GM10248 (cell line): ENCODE measurements at regions not wholly inside any gene's neighbourhood (a gene's known extent, or its start where the extent isn't known, plus 50 kb on each side); places are given as distances from the start of the nearest gene placed in this dataset.

Source experiments
- CTCF ChIA-PET: fragments of 300-600 bp; sonication (Branson Sonifier 250); formaldehyde crosslinking; extraction: SDS; loops from one replicate; lab custom pipeline; 2021; ENCODE audit warnings: antibody characterized with exemption; lab: Yijun Ruan, JAX
- POLR2A ChIA-PET: fragments of 350-650 bp; sonication (Branson Sonifier 250); formaldehyde crosslinking; extraction: SDS; loops from one replicate; lab custom pipeline; 2020; ENCODE audit warnings: antibody characterized with exemption; lab: Yijun Ruan, JAX
- DNase-seq: peaks from one replicate; pipeline ENCODE4 v3.0.0; 2012; ENCODE audit errors: extremely low spot score
- TF ChIP-seq, protein P1 (sequence below): IDR thresholded peaks from 2 replicates; pipeline ENCODE4 v1.5.1; 2012; ENCODE audit warnings: mild to moderate bottlenecking, low read depth; ENCODE audit errors: extremely low read depth, missing control alignments, control extremely low read depth

DNA sequence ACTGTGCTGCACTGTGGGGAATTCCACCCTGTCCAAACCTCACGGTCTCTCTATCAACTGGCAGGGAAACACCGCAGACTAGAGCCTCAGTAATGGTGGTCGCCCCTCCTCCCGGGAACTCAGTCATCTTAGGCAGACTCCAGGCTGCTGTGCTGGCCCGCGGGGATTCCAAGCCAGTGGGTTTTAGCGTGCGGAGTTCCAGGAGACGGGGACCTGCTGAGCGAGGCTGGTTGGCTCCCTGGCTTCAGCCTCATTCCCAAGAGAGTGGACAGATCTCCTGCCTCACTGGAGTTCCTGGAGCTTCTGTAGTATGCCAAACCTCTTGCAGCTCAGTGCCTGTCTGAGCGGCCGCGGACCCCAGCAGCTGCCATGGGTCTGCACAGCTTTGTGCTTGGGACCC, 455.6 kb downstream of the CCDC91 start:
- CTCF ChIA-PET = no interaction called here
- POLR2A ChIA-PET = no interaction called here
- no peak for DNase-seq
- TF ChIP-seq, protein P1, sequence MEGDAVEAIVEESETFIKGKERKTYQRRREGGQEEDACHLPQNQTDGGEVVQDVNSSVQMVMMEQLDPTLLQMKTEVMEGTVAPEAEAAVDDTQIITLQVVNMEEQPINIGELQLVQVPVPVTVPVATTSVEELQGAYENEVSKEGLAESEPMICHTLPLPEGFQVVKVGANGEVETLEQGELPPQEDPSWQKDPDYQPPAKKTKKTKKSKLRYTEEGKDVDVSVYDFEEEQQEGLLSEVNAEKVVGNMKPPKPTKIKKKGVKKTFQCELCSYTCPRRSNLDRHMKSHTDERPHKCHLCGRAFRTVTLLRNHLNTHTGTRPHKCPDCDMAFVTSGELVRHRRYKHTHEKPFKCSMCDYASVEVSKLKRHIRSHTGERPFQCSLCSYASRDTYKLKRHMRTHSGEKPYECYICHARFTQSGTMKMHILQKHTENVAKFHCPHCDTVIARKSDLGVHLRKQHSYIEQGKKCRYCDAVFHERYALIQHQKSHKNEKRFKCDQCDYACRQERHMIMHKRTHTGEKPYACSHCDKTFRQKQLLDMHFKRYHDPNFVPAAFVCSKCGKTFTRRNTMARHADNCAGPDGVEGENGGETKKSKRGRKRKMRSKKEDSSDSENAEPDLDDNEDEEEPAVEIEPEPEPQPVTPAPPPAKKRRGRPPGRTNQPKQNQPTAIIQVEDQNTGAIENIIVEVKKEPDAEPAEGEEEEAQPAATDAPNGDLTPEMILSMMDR = no peak

DNA sequence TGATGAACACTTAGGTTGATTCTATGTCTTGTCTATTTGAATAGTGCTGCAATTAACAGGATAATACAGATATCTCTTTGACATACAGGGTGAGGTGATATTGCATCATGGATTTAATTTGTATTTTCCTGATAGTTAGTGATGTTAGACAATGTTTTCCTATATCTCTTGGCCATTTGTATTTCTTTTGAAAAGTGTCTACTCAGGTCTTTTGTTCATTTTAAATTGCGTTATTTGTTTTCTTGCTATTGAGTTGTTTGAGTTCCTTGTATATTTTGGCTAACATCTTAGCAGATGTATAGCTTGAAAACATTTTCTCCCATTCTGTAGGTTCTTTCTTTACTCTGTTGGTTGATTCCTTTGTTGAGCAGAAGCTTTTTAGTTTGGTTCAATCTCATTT, 460.6 kb downstream of the CCDC91 start:
- no peak for DNase-seq
- POLR2A ChIA-PET = no interaction called here
- TF ChIP-seq, protein P1 = no peak
- CTCF ChIA-PET = no interaction called here

DNA sequence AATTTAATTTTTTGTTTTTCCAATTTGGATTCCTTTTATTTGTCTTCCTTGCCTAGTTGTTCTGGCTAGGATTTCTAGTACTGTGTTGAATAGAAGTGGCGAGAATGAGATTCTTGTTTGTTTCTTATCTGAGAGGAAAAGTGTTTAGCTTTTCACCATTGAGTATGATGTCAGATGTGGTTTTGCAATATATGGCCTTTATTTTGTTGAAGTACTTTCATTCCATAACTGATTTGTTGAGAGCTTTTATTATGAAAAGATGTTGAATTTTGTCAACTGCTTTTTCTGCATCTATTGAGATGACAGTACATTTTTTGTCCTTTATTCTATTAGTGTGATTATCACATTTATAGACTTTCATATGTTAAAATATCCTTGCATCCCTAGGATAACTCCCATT, 462.0 kb downstream of the CCDC91 start:
- TF ChIP-seq, protein P1 = no peak
- POLR2A ChIA-PET = no interaction called here
- DNase-seq = no peak
- CTCF ChIA-PET = interaction anchor here (1.2 kb wide), 1 partner anchor 23 kb away, joined by 3 read pairs; no protein-coding TSS in a partner anchor

DNA sequence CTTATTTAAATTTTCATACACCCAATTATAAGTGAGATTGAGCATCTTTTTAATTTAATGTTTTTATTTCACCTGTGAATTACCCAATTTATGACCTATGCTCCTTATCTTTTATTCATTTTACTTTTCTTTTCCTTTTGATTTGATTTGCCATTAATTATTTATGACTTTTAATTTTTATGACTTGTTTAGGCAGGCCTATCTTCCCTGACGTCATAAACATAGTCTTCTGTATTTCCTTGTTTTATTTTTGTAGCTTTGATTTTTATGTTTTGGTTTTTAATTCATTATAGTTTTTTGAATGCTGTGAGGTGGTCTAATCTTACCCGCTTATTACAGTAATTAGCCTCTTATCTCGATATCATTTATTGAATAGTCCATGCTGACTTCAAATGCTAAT, 467.1 kb upstream of the FAR2 start:
- POLR2A ChIA-PET = no interaction called here
- TF ChIP-seq, protein P1 = no peak
- CTCF ChIA-PET = no interaction called here

DNA sequence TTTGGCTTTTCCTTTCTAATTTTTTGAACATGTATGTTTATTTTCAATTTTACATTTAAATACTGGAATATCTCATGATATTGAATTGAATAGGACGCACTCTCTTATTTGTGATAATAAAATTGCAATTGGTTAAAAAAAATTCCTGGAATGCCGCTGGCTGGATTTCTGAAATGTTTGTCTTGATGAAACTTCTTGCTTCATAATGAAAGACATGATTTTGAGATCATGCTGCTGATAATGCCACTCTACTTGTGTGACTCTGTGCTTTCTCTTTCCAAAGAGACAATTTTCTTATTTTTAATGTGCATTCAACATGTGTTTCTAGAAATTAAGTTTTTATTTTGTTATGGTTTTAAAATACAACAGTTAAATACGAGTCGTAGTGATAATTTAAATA, 465.7 kb upstream of the FAR2 start:
- CTCF ChIA-PET = no interaction called here

More for the DNA sequence above, 467.1 kb upstream of the FAR2 start:
- DNase-seq = no peak

DNA sequence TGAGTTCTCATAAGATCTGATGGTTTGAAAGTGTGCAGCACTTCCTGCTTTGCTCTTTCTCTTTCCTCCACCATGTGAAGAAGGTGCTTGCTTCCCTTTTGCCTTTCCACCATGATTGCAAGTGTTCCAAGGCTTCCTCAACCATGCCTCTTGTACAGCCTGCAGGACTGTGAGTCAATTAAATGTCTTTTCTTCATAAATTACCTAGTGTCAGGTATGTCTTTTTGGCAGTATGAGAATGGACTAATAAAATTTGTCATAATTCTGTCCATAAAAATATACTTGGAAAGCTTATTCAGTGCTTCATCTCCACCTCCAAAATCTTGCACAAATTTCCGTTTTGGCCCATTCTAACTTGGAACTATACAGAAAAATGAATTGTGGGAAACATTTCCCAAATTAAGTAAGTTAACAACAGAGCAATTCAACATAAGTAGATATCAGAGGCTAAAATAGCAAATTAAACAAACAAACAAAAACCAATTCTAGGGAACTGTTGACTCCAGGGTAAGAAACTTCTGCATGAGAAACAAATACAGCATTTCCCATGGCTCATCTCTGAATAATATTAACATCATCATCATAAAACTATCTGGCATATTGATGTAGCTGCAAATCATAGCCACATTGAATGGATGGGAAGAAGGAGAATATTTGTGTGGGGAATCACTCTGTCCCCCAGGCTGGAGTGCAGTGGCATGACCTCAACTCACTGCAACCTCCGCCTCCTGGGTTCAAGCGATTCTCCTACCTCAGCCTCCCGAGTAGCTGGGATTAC, 459.5 kb upstream of the FAR2 start:
- CTCF ChIA-PET = interaction anchor here (1.0 kb wide), 1 partner anchor 37 kb away, joined by 3 read pairs; no protein-coding TSS in a partner anchor

More for the DNA sequence above, 465.7 kb upstream of the FAR2 start:
- no peak for DNase-seq
- POLR2A ChIA-PET = no interaction called here
- TF ChIP-seq, protein P1 = no peak

More for the DNA sequence above, 459.5 kb upstream of the FAR2 start:
- DNase-seq = no peak
- TF ChIP-seq, protein P1 = no peak
- POLR2A ChIA-PET = no interaction called here
